H9 (cell line): ENCODE measurements at regions not wholly inside any gene's neighbourhood (a gene's known extent, or its start where the extent isn't known, plus 50 kb on each side); places are given as distances from the start of the nearest gene placed in this dataset.
"Not testable (repeated sequence)": the region's sequence is repeated elsewhere in the genome, so short reads cannot be mapped to it uniquely, and the experiment has no call there.

Source experiments
- DNase-seq: peaks from one replicate; pipeline ENCODE4 v3.0.0-alpha.2; 2017
- H2AFZ ChIP-seq: one replicate; pipeline ENCODE4 v1.6.1; 2013; ENCODE audit warnings: mild to moderate bottlenecking, low read length, control low read depth, moderate library complexity
- H2AK5ac ChIP-seq: 2 replicates; pipeline ENCODE4 v1.6.1; 2013; ENCODE audit warnings: low read length, control low read depth, mixed read lengths; ENCODE audit not compliant: insufficient read length
- H2BK120ac ChIP-seq: one replicate; pipeline ENCODE4 v1.6.1; 2013; ENCODE audit warnings: low read depth, mild to moderate bottlenecking, low read length, control low read depth, inconsistent platforms; ENCODE audit not compliant: poor library complexity, severe bottlenecking
- H2BK12ac ChIP-seq: 2 replicates; pipeline ENCODE4 v1.6.1; 2013; ENCODE audit warnings: low read length, control low read depth, mixed read lengths, low read depth; ENCODE audit not compliant: insufficient read length
- H2BK15ac ChIP-seq: 2 replicates; pipeline ENCODE4 v1.6.1; 2013; ENCODE audit warnings: low read depth, low read length, control low read depth
- H2BK20ac ChIP-seq: one replicate; pipeline ENCODE4 v1.6.1; 2013; ENCODE audit warnings: low read depth, mild to moderate bottlenecking, low read length, control low read depth, inconsistent platforms; ENCODE audit not compliant: poor library complexity, severe bottlenecking
- H2BK5ac ChIP-seq: 2 replicates; pipeline ENCODE4 v1.6.1; 2013; ENCODE audit warnings: low read length, control low read depth, mixed read lengths; ENCODE audit not compliant: insufficient read length
- H3K14ac ChIP-seq: 2 replicates; pipeline ENCODE4 v1.6.1; 2013; ENCODE audit warnings: low read length, control low read depth; ENCODE audit not compliant: insufficient read depth
- H3K18ac ChIP-seq: 2 replicates; pipeline ENCODE4 v1.6.1; 2013; ENCODE audit warnings: low read depth, mild to moderate bottlenecking, mixed read lengths, low read length, control low read depth; ENCODE audit not compliant: insufficient read length
- H3K23ac ChIP-seq: 2 replicates; pipeline ENCODE4 v1.6.1; 2013; ENCODE audit warnings: low read length, control low read depth, mixed read lengths, low read depth; ENCODE audit not compliant: insufficient read length
- H3K23me2 ChIP-seq: 2 replicates; pipeline ENCODE4 v1.6.1; 2013; ENCODE audit warnings: low read depth, mild to moderate bottlenecking, mixed read lengths, low read length, control low read depth; ENCODE audit not compliant: insufficient read length, poor library complexity, severe bottlenecking
- H3K27ac ChIP-seq: 2 replicates; pipeline ENCODE4 v1.5.1; 2013; ENCODE audit warnings: low read length, control low read depth, mixed read lengths, low read depth; ENCODE audit not compliant: insufficient read length
- H3K27me3 ChIP-seq: 2 replicates; pipeline ENCODE4 v1.6.1; 2013; ENCODE audit warnings: low read length, control low read depth, inconsistent platforms; ENCODE audit not compliant: insufficient read depth
- H3K4ac ChIP-seq: 2 replicates; pipeline ENCODE4 v1.6.1; 2013; ENCODE audit warnings: low read depth, mild to moderate bottlenecking, control low read depth, inconsistent platforms, low read length, moderate library complexity
- H3K4me1 ChIP-seq: 2 replicates; pipeline ENCODE4 v1.6.1; 2013; ENCODE audit warnings: low read length, control low read depth, inconsistent platforms; ENCODE audit not compliant: insufficient read depth
- H3K4me2 ChIP-seq: 2 replicates; pipeline ENCODE4 v1.6.1; 2013; ENCODE audit warnings: low read length, control low read depth, mixed read lengths; ENCODE audit not compliant: insufficient read length, insufficient read depth
- H3K56ac ChIP-seq: 2 replicates; pipeline ENCODE4 v1.6.1; 2013; ENCODE audit warnings: low read depth, mild to moderate bottlenecking, mixed read lengths, low read length, control low read depth; ENCODE audit not compliant: insufficient read length
- H3K79me1 ChIP-seq: 2 replicates; pipeline ENCODE4 v1.6.1; 2013; ENCODE audit warnings: low read depth, mild to moderate bottlenecking, moderate library complexity, low read length, control low read depth, inconsistent platforms; ENCODE audit not compliant: insufficient read depth, poor library complexity, severe bottlenecking
- H3K79me2 ChIP-seq: 2 replicates; pipeline ENCODE4 v1.6.1; 2013; ENCODE audit warnings: low read length, control low read depth, inconsistent platforms; ENCODE audit not compliant: insufficient read depth
- H3K9ac ChIP-seq: 2 replicates; pipeline ENCODE4 v1.6.1; 2013; ENCODE audit warnings: low read length, control low read depth, mixed read lengths; ENCODE audit not compliant: insufficient read length; ENCODE audit errors: extremely low read depth
- H3K9me3 ChIP-seq: one replicate; pipeline ENCODE4 v1.6.1; 2013; ENCODE audit warnings: low read depth, low read length, inconsistent platforms; ENCODE audit not compliant: control insufficient read depth
- H3T11ph ChIP-seq: one replicate; pipeline ENCODE4 v1.6.1; 2013; ENCODE audit warnings: mild to moderate bottlenecking, low read length, control low read depth, inconsistent platforms
- H4K20me1 ChIP-seq: one replicate; pipeline ENCODE4 v1.6.1; 2013; ENCODE audit not compliant: control insufficient read depth, insufficient read length, insufficient read depth
- H4K5ac ChIP-seq: 2 replicates; pipeline ENCODE4 v1.6.1; 2013; ENCODE audit warnings: low read depth, mild to moderate bottlenecking, mixed read lengths, low read length, control low read depth; ENCODE audit not compliant: insufficient read length
- H4K8ac ChIP-seq: replicated peaks from 2 replicates; pipeline ENCODE4 v1.6.1; 2013; ENCODE audit warnings: low read length, control low read depth, mixed read lengths, low read depth; ENCODE audit not compliant: insufficient read length
- H4K91ac ChIP-seq: 2 replicates; pipeline ENCODE4 v1.6.1; 2013; ENCODE audit warnings: low read depth, mild to moderate bottlenecking, moderate library complexity, mixed read lengths, low read length, control low read depth; ENCODE audit not compliant: insufficient read length
- H3K27ac Mint-ChIP-seq, 3 experiments: 2 replicates in 2 of 3; 3 replicates in 1 of 3; pipeline ENCODE4 v1.8.0; 2020 to 2021; ENCODE audit warnings: mixed read lengths in 3 of 3, mild to moderate bottlenecking in 1 of 3, moderate library complexity in 1 of 3
- H3K27me3 Mint-ChIP-seq: 2 replicates; pipeline ENCODE4 v1.8.0; 2021; ENCODE audit warnings: low read depth, mild to moderate bottlenecking, moderate library complexity, mixed read lengths
- H3K36me3 Mint-ChIP-seq, 3 experiments: 2 replicates in 2 of 3; 3 replicates in 1 of 3; pipeline ENCODE4 v1.8.0; 2020 to 2021; ENCODE audit warnings: low read depth in 3 of 3, mixed read lengths in 3 of 3; ENCODE audit not compliant: insufficient read depth in 1 of 3
- H3K4me1 Mint-ChIP-seq, 2 experiments: 2 replicates each; pipeline ENCODE4 v1.8.0; 2020; ENCODE audit warnings: mixed read lengths in 2 of 2
- H3K4me3 Mint-ChIP-seq, 2 experiments: 2 replicates in 1 of 2; 3 replicates in 1 of 2; pipeline ENCODE4 v1.8.0; 2020 to 2021; ENCODE audit warnings: mild to moderate bottlenecking in 2 of 2, mixed read lengths in 2 of 2, moderate library complexity in 1 of 2
- H3K9me3 Mint-ChIP-seq, 2 experiments: 2 replicates in 1 of 2; 3 replicates in 1 of 2; pipeline ENCODE4 v1.8.0; 2020; ENCODE audit warnings: mild to moderate bottlenecking in 2 of 2, mixed read lengths in 2 of 2, moderate library complexity in 1 of 2
- WGBS: extraction: QIAGEN DNeasy Blood & Tissue Kit; methylation state at CpG from one replicate; pipeline ENCODE4 v1.1.7; 2013; ENCODE audit warnings: missing lambda C conversion rate, low lambda C conversion rate, mixed read lengths; ENCODE audit not compliant: insufficient read length; ENCODE audit errors: extremely low coverage; 5-methylcytosine and 5-hydroxymethylcytosine counted together

DNA sequence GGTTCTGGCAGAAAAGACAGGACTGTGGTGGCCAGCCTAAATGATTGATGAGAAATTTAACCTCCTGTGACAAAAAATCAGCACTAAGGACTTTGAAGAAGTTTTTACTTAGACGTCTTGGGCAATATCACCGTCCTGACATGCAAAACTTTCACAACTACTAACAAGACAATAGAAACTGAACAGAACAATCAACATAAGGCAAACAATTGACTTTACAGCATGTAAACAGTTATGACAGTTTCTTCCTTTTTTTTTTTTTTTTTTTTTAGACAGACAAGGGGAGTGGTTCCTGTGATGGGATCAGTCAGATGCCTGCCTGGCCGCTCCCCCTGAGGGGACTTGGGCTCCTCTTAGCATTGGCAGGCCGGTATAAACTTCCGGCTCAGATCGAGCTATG, 100.8 kb downstream of the ALG1L2 start:
- not testable (repeated sequence) for H3K79me1 ChIP-seq, H3K27me3 ChIP-seq, DNase-seq, H2BK12ac ChIP-seq, H4K91ac ChIP-seq, H3K79me2 ChIP-seq, H3K4me2 ChIP-seq, H3K36me3 Mint-ChIP-seq, H4K5ac ChIP-seq, H3T11ph ChIP-seq, H3K14ac ChIP-seq, H4K20me1 ChIP-seq, H3K4me3 Mint-ChIP-seq, H3K4ac ChIP-seq, H3K27ac Mint-ChIP-seq, H2BK120ac ChIP-seq, H4K8ac ChIP-seq, H2BK15ac ChIP-seq, H3K23ac ChIP-seq, H3K9me3 ChIP-seq, H3K4me1 ChIP-seq, H3K18ac ChIP-seq, H3K27me3 Mint-ChIP-seq, H2AK5ac ChIP-seq, H2BK5ac ChIP-seq, H3K9me3 Mint-ChIP-seq, H2AFZ ChIP-seq, H3K23me2 ChIP-seq, H3K56ac ChIP-seq, H2BK20ac ChIP-seq, H3K9ac ChIP-seq, H3K27ac ChIP-seq
- WGBS, result no CpG with 5 or more reads among the region's 6 CpGs
- H3K4me1 Mint-ChIP-seq, result peaks cover 16 to 19% of the 10 kb centered on the region in 2 experiments

DNA sequence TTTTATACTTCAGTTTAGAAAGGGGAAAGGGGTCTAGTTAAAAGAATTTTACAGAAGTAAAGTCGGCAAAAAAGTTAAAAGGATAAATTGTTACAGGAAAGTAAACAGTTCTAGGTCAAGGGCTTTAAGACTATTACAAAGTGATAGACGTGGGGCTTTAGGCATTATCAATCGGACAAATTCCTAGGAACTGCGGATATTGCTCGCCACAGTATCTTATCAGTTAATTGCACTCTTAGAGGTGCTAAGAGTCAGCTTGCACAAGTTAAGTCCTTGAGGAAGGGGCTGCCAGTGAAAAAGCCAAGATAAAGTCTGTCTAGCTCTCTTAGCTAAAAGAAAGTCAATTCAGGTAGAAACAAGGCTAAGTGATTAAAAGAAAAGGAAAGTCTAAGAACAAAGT, 102.1 kb downstream of the ALG1L2 start:
- H3K4me3 Mint-ChIP-seq, H3K4me2 ChIP-seq, DNase-seq, H3K18ac ChIP-seq, H3K36me3 Mint-ChIP-seq, H2AFZ ChIP-seq, H3K23ac ChIP-seq, H3K56ac ChIP-seq, H2BK12ac ChIP-seq, H2BK15ac ChIP-seq, H2BK20ac ChIP-seq, H3K9me3 Mint-ChIP-seq, H3K79me1 ChIP-seq, H3K9ac ChIP-seq, H4K91ac ChIP-seq, H3K9me3 ChIP-seq, H3K27ac Mint-ChIP-seq, H3K4ac ChIP-seq, H3K23me2 ChIP-seq, H3K4me1 ChIP-seq, H4K20me1 ChIP-seq, H3K27me3 Mint-ChIP-seq, H3K79me2 ChIP-seq, H2AK5ac ChIP-seq, H2BK120ac ChIP-seq, H3K27me3 ChIP-seq, H3K14ac ChIP-seq, H3T11ph ChIP-seq, H4K5ac ChIP-seq, H4K8ac ChIP-seq, H2BK5ac ChIP-seq, H3K27ac ChIP-seq: not testable (repeated sequence)
- peaks cover 14 to 19% of the 10 kb centered on the region in 2 experiments for H3K4me1 Mint-ChIP-seq
- WGBS, result no CpG with 5 or more reads among the region's 5 CpGs
